HUDEP-2 (cell line): ENCODE measurements at regions not wholly inside any gene's neighbourhood (a gene's known extent, or its start where the extent isn't known, plus 50 kb on each side); places are given as distances from the start of the nearest gene placed in this dataset.
"Not testable (repeated sequence)": the region's sequence is repeated elsewhere in the genome, so short reads cannot be mapped to it uniquely, and the experiment has no call there.

ENCODE experiments used
- DNase-seq, 76 experiments: peaks; one replicate each; lab custom pipeline; 2025; ENCODE audit not compliant: unreplicated experiment in 76 of 76; lab: John Stamatoyannopoulos, UW

- DNase-seq: no peak
Observed at GRCh38 chr11:112666253-112666652, 295.0 kb upstream of the NCAM1 start.

GRCh38 chr11:112670806-112671570 lies 290.2 kb upstream of the NCAM1 start:
- DNase-seq: no peak

GRCh38 chr11:112673401-112673800 lies 287.8 kb upstream of the NCAM1 start:
- not testable (repeated sequence) for DNase-seq

GRCh38 chr11:112685111-112685510 lies 276.1 kb upstream of the NCAM1 start:
- no peak for DNase-seq

GRCh38 chr11:112689851-112690250 lies 271.4 kb upstream of the NCAM1 start:
- no peak for DNase-seq

- no peak for DNase-seq
Observed at GRCh38 chr11:112693781-112694180, 267.4 kb upstream of the NCAM1 start.

GRCh38 chr11:112694245-112694644 lies 267.0 kb upstream of the NCAM1 start:
- DNase-seq: no peak

GRCh38 chr11:112694813-112695212 lies 266.4 kb upstream of the NCAM1 start:
- no peak for DNase-seq

- no peak for DNase-seq
Observed at GRCh38 chr11:112697391-112698178, 263.6 kb upstream of the NCAM1 start.

- no peak for DNase-seq
Observed at GRCh38 chr11:112705148-112705547, 256.1 kb upstream of the NCAM1 start.

- no peak for DNase-seq
Observed at GRCh38 chr11:112706863-112707262, 254.4 kb upstream of the NCAM1 start.

GRCh38 chr11:112714340-112714739 lies 246.9 kb upstream of the NCAM1 start:
- not testable (repeated sequence) for DNase-seq

- no peak for DNase-seq
Observed at GRCh38 chr11:112715056-112715455, 246.2 kb upstream of the NCAM1 start.

- no peak for DNase-seq
Observed at GRCh38 chr11:112718483-112718882, 242.7 kb upstream of the NCAM1 start.

GRCh38 chr11:112719736-112720525 lies 241.3 kb upstream of the NCAM1 start:
- no peak for DNase-seq

- DNase-seq: no peak
Observed at GRCh38 chr11:112722148-112722547, 239.1 kb upstream of the NCAM1 start.

- no peak for DNase-seq
Observed at GRCh38 chr11:112722876-112723275, 238.3 kb upstream of the NCAM1 start.

- DNase-seq: no peak
Observed at GRCh38 chr11:112723676-112724495, 237.3 kb upstream of the NCAM1 start.

GRCh38 chr11:112724496-112724790 lies 236.8 kb upstream of the NCAM1 start:
- DNase-seq: no peak

- no peak for DNase-seq
Observed at GRCh38 chr11:112725636-112726035, 235.6 kb upstream of the NCAM1 start.
